ENCODE measurements at regions not wholly inside any gene's neighbourhood (a gene's known extent, or its start where the extent isn't known, plus 50 kb on each side); places are given as distances from the start of the nearest gene placed in this dataset.

DNA sequence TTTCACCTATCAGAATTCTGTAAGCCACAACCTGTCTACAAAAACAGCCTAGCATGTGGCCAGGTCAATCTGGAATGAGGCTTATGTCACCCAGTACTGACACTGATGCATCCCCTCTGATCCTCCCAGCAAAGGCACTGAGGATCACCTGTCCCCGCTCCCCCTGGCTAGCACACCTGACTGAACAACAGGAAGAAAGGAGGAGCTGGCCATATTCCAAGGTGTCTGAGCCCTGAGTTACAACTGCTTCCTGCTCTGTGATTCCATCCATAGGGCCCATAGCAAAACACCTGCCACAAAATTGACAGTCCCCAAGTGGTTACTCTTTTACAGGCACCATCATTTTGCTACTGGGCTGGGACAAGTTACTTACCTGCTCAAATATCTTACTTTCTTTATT lies 555.5 kb upstream of the CFAP20DC start:
- TF ChIP-seq, protein P1, sequence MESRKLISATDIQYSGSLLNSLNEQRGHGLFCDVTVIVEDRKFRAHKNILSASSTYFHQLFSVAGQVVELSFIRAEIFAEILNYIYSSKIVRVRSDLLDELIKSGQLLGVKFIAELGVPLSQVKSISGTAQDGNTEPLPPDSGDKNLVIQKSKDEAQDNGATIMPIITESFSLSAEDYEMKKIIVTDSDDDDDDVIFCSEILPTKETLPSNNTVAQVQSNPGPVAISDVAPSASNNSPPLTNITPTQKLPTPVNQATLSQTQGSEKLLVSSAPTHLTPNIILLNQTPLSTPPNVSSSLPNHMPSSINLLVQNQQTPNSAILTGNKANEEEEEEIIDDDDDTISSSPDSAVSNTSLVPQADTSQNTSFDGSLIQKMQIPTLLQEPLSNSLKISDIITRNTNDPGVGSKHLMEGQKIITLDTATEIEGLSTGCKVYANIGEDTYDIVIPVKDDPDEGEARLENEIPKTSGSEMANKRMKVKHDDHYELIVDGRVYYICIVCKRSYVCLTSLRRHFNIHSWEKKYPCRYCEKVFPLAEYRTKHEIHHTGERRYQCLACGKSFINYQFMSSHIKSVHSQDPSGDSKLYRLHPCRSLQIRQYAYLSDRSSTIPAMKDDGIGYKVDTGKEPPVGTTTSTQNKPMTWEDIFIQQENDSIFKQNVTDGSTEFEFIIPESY (IDR thresholded peaks at IDR 0.05) = no peak
- TF ChIP-seq, protein P2, sequence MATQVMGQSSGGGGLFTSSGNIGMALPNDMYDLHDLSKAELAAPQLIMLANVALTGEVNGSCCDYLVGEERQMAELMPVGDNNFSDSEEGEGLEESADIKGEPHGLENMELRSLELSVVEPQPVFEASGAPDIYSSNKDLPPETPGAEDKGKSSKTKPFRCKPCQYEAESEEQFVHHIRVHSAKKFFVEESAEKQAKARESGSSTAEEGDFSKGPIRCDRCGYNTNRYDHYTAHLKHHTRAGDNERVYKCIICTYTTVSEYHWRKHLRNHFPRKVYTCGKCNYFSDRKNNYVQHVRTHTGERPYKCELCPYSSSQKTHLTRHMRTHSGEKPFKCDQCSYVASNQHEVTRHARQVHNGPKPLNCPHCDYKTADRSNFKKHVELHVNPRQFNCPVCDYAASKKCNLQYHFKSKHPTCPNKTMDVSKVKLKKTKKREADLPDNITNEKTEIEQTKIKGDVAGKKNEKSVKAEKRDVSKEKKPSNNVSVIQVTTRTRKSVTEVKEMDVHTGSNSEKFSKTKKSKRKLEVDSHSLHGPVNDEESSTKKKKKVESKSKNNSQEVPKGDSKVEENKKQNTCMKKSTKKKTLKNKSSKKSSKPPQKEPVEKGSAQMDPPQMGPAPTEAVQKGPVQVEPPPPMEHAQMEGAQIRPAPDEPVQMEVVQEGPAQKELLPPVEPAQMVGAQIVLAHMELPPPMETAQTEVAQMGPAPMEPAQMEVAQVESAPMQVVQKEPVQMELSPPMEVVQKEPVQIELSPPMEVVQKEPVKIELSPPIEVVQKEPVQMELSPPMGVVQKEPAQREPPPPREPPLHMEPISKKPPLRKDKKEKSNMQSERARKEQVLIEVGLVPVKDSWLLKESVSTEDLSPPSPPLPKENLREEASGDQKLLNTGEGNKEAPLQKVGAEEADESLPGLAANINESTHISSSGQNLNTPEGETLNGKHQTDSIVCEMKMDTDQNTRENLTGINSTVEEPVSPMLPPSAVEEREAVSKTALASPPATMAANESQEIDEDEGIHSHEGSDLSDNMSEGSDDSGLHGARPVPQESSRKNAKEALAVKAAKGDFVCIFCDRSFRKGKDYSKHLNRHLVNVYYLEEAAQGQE (IDR thresholded peaks at IDR 0.05) = no peak
- no peak for TF ChIP-seq YY1 (IDR thresholded peaks at IDR 0.05)
- TF ChIP-seq, protein P3, sequence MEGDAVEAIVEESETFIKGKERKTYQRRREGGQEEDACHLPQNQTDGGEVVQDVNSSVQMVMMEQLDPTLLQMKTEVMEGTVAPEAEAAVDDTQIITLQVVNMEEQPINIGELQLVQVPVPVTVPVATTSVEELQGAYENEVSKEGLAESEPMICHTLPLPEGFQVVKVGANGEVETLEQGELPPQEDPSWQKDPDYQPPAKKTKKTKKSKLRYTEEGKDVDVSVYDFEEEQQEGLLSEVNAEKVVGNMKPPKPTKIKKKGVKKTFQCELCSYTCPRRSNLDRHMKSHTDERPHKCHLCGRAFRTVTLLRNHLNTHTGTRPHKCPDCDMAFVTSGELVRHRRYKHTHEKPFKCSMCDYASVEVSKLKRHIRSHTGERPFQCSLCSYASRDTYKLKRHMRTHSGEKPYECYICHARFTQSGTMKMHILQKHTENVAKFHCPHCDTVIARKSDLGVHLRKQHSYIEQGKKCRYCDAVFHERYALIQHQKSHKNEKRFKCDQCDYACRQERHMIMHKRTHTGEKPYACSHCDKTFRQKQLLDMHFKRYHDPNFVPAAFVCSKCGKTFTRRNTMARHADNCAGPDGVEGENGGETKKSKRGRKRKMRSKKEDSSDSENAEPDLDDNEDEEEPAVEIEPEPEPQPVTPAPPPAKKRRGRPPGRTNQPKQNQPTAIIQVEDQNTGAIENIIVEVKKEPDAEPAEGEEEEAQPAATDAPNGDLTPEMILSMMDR (IDR thresholded peaks at IDR 0.05; ENCODE audit: low read depth, low read length, missing input control) = no peak
- no peak for TF ChIP-seq FOXA1 (IDR thresholded peaks at IDR 0.05)
